ENCODE measurements at regions not wholly inside any gene's neighbourhood (a gene's known extent, or its start where the extent isn't known, plus 50 kb on each side); places are given as distances from the start of the nearest gene placed in this dataset.
"Not testable (repeated sequence)": the region's sequence is repeated elsewhere in the genome, so short reads cannot be mapped to it uniquely, and the experiment has no call there.

- DNase-seq (ENCODE audit: low spot score), result no peak
Measured at GRCh38 chr2:207363761-207364290, 165.9 kb upstream of the CREB1 start.

GRCh38 chr2:207370646-207371045 lies 159.1 kb upstream of the CREB1 start:
- DNase-seq (ENCODE audit: low spot score), result no peak

- no peak for DNase-seq (ENCODE audit: low spot score)
Measured at GRCh38 chr2:207371877-207372276, 157.9 kb upstream of the CREB1 start.

- no peak for DNase-seq (ENCODE audit: low spot score)
Measured at GRCh38 chr2:207372483-207372882, 157.3 kb upstream of the CREB1 start.

GRCh38 chr2:207375207-207375875 lies 154.4 kb upstream of the CREB1 start:
- DNase-seq (ENCODE audit: low spot score), result no peak

GRCh38 chr2:207378620-207379019 lies 151.1 kb upstream of the CREB1 start:
- not testable (repeated sequence) for DNase-seq (ENCODE audit: low spot score)

GRCh38 chr2:207385076-207385475 lies 144.7 kb upstream of the CREB1 start:
- DNase-seq (ENCODE audit: low spot score), result no peak

- no peak for DNase-seq (ENCODE audit: low spot score)
Measured at GRCh38 chr2:207385903-207386302, 143.9 kb upstream of the CREB1 start.

- DNase-seq (ENCODE audit: low spot score), result no peak
Measured at GRCh38 chr2:207387001-207387571, 142.7 kb upstream of the CREB1 start.

- DNase-seq (ENCODE audit: low spot score), result no peak
Measured at GRCh38 chr2:207390302-207391095, 139.3 kb upstream of the CREB1 start.

- DNase-seq (ENCODE audit: low spot score), result no peak
Measured at GRCh38 chr2:207394203-207394781, 135.5 kb upstream of the CREB1 start.

GRCh38 chr2:207394812-207395534 lies 134.8 kb upstream of the CREB1 start:
- no peak for DNase-seq (ENCODE audit: low spot score)

- no peak for DNase-seq (ENCODE audit: low spot score)
Measured at GRCh38 chr2:207395535-207396251, 134.1 kb upstream of the CREB1 start.

GRCh38 chr2:207397917-207398655 lies 131.7 kb upstream of the CREB1 start:
- DNase-seq (ENCODE audit: low spot score), result no peak

- DNase-seq (ENCODE audit: low spot score), result no peak
Measured at GRCh38 chr2:207399301-207399700, 130.5 kb upstream of the CREB1 start.

GRCh38 chr2:207401338-207401737 lies 128.4 kb upstream of the CREB1 start:
- DNase-seq (ENCODE audit: low spot score), result no peak

- no peak for DNase-seq (ENCODE audit: low spot score)
Measured at GRCh38 chr2:207403141-207403540, 126.6 kb upstream of the CREB1 start.

- DNase-seq (ENCODE audit: low spot score), result no peak
Measured at GRCh38 chr2:207403950-207404349, 125.8 kb upstream of the CREB1 start.

GRCh38 chr2:207405150-207405549 lies 124.6 kb upstream of the CREB1 start:
- DNase-seq (ENCODE audit: low spot score), result no peak

GRCh38 chr2:207408086-207408794 lies 121.5 kb upstream of the CREB1 start:
- DNase-seq (ENCODE audit: low spot score), result no peak
